HEK293T (cell line): ENCODE measurements at regions not wholly inside any gene's neighbourhood (a gene's known extent, or its start where the extent isn't known, plus 50 kb on each side); places are given as distances from the start of the nearest gene placed in this dataset.

Source experiments
- BHLHE40 ChIP-seq: fragments of 450-650 bp; IDR thresholded peaks from 2 replicates; pipeline ENCODE4 v1.6.1; 2016; ENCODE audit warnings: mild to moderate bottlenecking, moderate library complexity, borderline replicate concordance
- CTBP1 ChIP-seq: fragments of 450-650 bp; IDR thresholded peaks from 2 replicates; pipeline ENCODE4 v1.6.1; 2016; ENCODE audit warnings: borderline replicate concordance
- FOXA1 ChIP-seq: fragments of 450-650 bp; IDR thresholded peaks from 2 replicates; pipeline ENCODE4 v1.6.1; 2016; ENCODE audit warnings: mild to moderate bottlenecking
- FOXK2 ChIP-seq: fragments of 450-650 bp; IDR thresholded peaks from 2 replicates; pipeline ENCODE4 v1.6.1; 2016; ENCODE audit warnings: mild to moderate bottlenecking
- HDGF ChIP-seq: fragments of 450-650 bp; IDR thresholded peaks from 2 replicates; pipeline ENCODE4 v1.6.1; 2017; ENCODE audit warnings: antibody characterized with exemption, borderline replicate concordance
- LEF1 ChIP-seq: fragments of 450-650 bp; IDR thresholded peaks from 2 replicates; pipeline ENCODE4 v1.6.1; 2017; ENCODE audit warnings: mild to moderate bottlenecking, borderline replicate concordance
- NFRKB ChIP-seq: fragments of 450-650 bp; IDR thresholded peaks from 2 replicates; pipeline ENCODE4 v1.6.1; 2016; ENCODE audit warnings: mild to moderate bottlenecking, moderate library complexity
- SP1 ChIP-seq: fragments of 450-650 bp; IDR thresholded peaks from 2 replicates; pipeline ENCODE4 v1.6.1; 2017
- SUZ12 ChIP-seq: fragments of 450-650 bp; IDR thresholded peaks from 2 replicates; pipeline ENCODE4 v1.6.1; 2016; ENCODE audit warnings: mild to moderate bottlenecking

DNA sequence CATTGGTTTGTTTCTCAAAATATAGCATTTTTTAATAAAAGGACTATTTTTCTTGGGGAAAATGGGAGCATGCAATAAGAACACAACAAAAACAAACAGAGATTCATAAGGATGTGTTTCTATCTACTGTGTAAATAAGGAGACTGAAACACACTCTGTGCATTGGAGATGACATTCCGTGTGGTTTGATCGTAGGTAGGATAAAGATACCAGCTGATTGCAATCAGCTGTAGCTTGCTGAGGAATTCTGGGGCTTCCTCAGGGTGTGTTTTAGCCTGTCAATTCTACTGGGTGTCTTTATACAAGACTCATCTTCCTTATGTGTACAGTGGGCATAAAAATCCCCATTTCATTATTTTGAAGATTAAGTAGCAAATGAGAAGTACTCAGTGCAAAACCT is 591.6 kb downstream of the DSC3 start:
- TF ChIP-seq FOXK2 (no peak), FOXA1 (no peak), SUZ12 (no peak), LEF1 (no peak), NFRKB (no peak), HDGF (no peak), SP1 (no peak), BHLHE40 (no peak), CTBP1 (no peak)
